Uterus (tissue), 3 donors: ENCODE measurements at regions not wholly inside any gene's neighbourhood (a gene's known extent, or its start where the extent isn't known, plus 50 kb on each side); places are given as distances from the start of the nearest gene placed in this dataset.
"Not testable (repeated sequence)": the region's sequence is repeated elsewhere in the genome, so short reads cannot be mapped to it uniquely, and the experiment has no call there.

ENCODE experiments used
- DNase-seq, 2 donors: peaks; one replicate each; pipeline ENCODE4 v3.0.0-alpha.2; 2019 to 2020
- H3K27ac ChIP-seq, 2 donors: fragments of 200-600 bp; sonication (generic); 1 replicate in 1 of 2; 2 replicates in 1 of 2; pipeline ENCODE4 v1.5.1; 2016 to 2018
- H3K27me3 ChIP-seq, 2 donors: fragments of 200-600 bp; sonication (generic); one replicate each; pipeline ENCODE4 v1.5.1; 2018 to 2019; ENCODE audit warnings: control low read depth in 1 of 2
- H3K36me3 ChIP-seq, 2 donors: fragments of 200-600 bp; sonication (generic); one replicate each; pipeline ENCODE4 v1.5.1; 2019; ENCODE audit warnings: control low read depth in 1 of 2
- H3K4me1 ChIP-seq, 2 donors: fragments of 200-600 bp; sonication (generic); one replicate each; pipeline ENCODE4 v1.5.1; 2018 to 2019; ENCODE audit warnings: control low read depth in 1 of 2
- H3K4me3 ChIP-seq, 2 donors: fragments of 200-600 bp; sonication (generic); 1 replicate in 1 of 2; 2 replicates in 1 of 2; pipeline ENCODE4 v1.5.1; 2018 to 2019; ENCODE audit warnings: mild to moderate bottlenecking in 1 of 2
- H3K9me3 ChIP-seq, 2 donors: fragments of 200-600 bp; sonication (generic); one replicate each; pipeline ENCODE4 v1.5.1; 2019; ENCODE audit warnings: control low read depth in 1 of 2
- POLR2A ChIP-seq, 2 donors: fragments of 450-650 bp; IDR thresholded peaks; one replicate each; pipeline ENCODE4 v1.6.1; 2016; ENCODE audit warnings: antibody characterized with exemption in 2 of 2, mild to moderate bottlenecking in 1 of 2, moderate library complexity in 1 of 2
- intact Hi-C: fragments of 100-400 bp; cut with DNase I; formaldehyde crosslinking; loops from one replicate; pipeline ENCODE4 v1.15.1; 2023; ENCODE audit warnings: low total_unique reads
- TF ChIP-seq, protein P1 (sequence below), 4 experiments: fragments of 200-600 bp in 2 of 4; fragments of 450-650 bp in 2 of 4; sonication (generic) in 2 of 4; IDR thresholded peaks; one replicate each; pipeline ENCODE4 v1.5.1; 2016 to 2019; ENCODE audit warnings: antibody characterized with exemption in 4 of 4, mild to moderate bottlenecking in 2 of 4, moderate library complexity in 1 of 4
- donor health status: DM: yes; HTN: yes; CAD: no.

DNA sequence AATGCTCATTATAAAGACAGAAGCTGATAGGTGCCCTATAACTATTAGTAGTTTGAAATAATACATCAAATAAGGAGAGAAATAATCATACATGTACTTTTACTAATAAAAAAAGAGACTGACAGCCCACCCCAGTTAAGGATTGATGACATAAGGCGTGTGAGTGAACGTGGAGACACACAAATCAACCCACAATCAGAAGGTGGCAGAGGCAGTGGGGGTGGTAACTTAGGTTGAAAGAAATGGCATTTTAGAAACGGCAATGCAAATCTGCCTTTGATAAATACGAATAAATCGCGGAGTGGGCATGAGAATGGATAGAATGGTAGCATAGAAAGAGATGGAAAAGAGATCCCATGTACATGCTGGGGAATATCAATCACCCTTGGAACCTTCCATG lies 256.2 kb upstream of the ATP10A start:
- H3K27ac ChIP-seq, result no peak overlapping the region
- intact Hi-C loops, result no loop called here

DNA sequence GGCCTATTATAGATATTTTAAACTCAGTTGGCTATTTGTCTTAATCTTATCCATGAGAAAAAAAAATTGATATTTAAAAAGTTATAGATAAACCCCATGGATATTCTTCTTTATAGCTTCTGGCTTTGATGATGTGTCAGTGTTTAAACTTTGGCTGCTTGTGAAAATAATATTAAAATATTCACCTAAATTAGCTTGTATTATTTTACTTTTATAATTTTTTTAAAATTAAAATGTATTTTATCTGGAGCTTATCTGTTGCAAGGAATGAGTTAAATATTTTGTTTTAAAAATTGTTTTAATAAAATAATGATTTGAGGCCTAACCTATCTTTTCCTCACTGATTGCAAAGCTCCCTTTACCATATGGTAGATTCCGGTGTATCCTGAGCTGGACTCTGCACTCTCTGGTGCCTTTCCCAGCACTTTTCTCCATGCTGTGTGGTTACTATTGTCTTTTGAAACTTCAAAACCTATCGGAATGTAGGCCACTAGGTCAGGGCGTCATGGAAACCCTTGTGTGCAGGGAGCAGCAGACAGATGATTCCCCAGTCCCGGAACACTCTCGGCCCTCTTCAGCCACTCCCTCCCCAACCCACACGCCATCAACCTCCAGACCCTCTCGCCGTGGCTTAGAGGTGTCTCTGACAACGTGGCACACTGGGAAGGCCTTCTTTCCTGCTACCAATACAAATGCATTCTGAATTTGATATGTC lies 252.3 kb upstream of the ATP10A start:
- Histone ChIP-seq H3K27ac (no peak overlapping the region), H3K9me3 (no peaks in the 10 kb centered on the region), H3K4me1 (no peaks in the 10 kb centered on the region), H3K4me3 (no peak overlapping the region), H3K36me3 (no peaks in the 10 kb centered on the region), H3K27me3 (no peaks in the 10 kb centered on the region)
- intact Hi-C loops, result no loop called here
- TF ChIP-seq, protein P1, sequence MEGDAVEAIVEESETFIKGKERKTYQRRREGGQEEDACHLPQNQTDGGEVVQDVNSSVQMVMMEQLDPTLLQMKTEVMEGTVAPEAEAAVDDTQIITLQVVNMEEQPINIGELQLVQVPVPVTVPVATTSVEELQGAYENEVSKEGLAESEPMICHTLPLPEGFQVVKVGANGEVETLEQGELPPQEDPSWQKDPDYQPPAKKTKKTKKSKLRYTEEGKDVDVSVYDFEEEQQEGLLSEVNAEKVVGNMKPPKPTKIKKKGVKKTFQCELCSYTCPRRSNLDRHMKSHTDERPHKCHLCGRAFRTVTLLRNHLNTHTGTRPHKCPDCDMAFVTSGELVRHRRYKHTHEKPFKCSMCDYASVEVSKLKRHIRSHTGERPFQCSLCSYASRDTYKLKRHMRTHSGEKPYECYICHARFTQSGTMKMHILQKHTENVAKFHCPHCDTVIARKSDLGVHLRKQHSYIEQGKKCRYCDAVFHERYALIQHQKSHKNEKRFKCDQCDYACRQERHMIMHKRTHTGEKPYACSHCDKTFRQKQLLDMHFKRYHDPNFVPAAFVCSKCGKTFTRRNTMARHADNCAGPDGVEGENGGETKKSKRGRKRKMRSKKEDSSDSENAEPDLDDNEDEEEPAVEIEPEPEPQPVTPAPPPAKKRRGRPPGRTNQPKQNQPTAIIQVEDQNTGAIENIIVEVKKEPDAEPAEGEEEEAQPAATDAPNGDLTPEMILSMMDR (IDR thresholded peaks at IDR 0.05), result no peak
- TF ChIP-seq POLR2A (IDR thresholded peaks at IDR 0.05), result no peak
- no peak for DNase-seq

More for the DNA sequence above, 256.2 kb upstream of the ATP10A start:
- Histone ChIP-seq H3K4me3 (no peak overlapping the region), H3K9me3 (no peaks in the 10 kb centered on the region), H3K27me3 (no peaks in the 10 kb centered on the region), H3K36me3 (no peaks in the 10 kb centered on the region), H3K4me1 (no peaks in the 10 kb centered on the region)
- TF ChIP-seq, protein P1 (IDR thresholded peaks at IDR 0.05), result no peak
- TF ChIP-seq POLR2A (IDR thresholded peaks at IDR 0.05), result no peak
- DNase-seq, result no peak

DNA sequence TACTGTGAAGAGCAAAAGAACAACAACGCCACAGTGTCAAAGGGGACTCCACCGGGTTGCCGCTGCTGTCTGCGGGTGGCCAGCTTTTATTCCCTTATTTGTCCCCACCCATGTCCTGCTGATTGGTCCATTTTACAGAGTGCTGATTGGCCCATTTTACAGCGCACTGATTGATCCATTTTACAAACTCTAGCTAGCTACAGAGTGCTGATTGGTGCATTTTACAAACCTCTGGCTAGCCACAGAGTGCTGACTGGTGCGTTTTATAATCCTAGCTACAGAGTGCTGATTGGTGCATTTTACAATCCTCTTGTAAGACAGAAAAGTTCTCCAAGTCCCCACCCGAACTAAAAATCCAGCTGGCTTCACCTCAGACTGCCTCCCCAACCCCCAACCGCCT lies 251.0 kb upstream of the ATP10A start:
- intact Hi-C loops, H3K9me3 ChIP-seq, DNase-seq, H3K36me3 ChIP-seq, H3K4me1 ChIP-seq, H3K4me3 ChIP-seq, H3K27ac ChIP-seq, H3K27me3 ChIP-seq: not testable (repeated sequence)

DNA sequence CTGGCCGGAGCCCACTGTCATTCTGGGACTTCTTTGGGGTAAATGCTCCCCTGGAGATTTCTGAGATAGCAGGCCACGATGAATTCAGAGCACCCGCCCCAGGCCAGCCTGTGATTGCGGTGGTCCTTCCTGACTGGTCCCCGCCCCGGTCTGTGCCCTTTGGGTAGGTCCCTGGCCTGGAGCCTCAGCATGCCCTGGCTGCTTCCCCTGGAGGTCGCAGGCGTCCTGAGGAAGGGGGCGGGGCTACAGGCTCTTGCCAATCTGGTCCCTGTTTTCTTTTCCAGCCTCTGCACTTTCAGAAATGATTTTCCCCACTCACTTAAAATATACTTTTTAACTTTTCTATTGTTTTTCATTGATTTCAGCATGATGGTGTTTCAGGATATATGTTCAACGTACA lies 250.2 kb upstream of the ATP10A start:
- H3K4me1 ChIP-seq, result no peaks in the 10 kb centered on the region
- no peak overlapping the region for H3K4me3 ChIP-seq
- intact Hi-C loops, result no loop called here
- no peaks in the 10 kb centered on the region for H3K27me3 ChIP-seq
- H3K27ac ChIP-seq, result no peak overlapping the region
- H3K9me3 ChIP-seq, result no peaks in the 10 kb centered on the region
- no peak for TF ChIP-seq POLR2A (IDR thresholded peaks at IDR 0.05)
- TF ChIP-seq, protein P1 (IDR thresholded peaks at IDR 0.05), result no peak
- no peaks in the 10 kb centered on the region for H3K36me3 ChIP-seq
- no peak for DNase-seq

DNA sequence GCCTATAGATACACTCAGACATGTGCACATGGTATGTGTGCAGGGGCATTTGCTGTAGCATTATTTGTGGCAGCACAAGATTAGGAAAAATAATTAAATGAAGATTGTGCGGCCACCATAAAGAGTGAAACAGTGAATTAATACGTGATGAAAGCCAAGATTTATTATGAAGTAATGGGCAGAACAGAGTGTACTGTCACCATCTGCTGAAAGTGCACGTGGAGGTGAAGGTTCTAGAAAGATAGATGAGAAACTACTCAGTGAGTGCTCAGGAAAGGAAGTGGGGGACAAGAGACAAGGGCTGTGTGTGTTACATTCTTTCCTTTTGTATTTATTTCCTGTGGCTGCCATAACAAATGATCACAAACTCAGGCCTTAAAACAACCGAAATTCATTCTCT lies 246.1 kb upstream of the ATP10A start:
- Histone ChIP-seq H3K4me1 (no peaks in the 10 kb centered on the region), H3K27ac (no peak overlapping the region), H3K9me3 (no peaks in the 10 kb centered on the region), H3K4me3 (no peak overlapping the region), H3K36me3 (no peaks in the 10 kb centered on the region), H3K27me3 (no peaks in the 10 kb centered on the region)
- intact Hi-C loops, result no loop called here
- no peak for DNase-seq
- TF ChIP-seq, protein P1 (IDR thresholded peaks at IDR 0.05), result no peak
- no peak for TF ChIP-seq POLR2A (IDR thresholded peaks at IDR 0.05)

DNA sequence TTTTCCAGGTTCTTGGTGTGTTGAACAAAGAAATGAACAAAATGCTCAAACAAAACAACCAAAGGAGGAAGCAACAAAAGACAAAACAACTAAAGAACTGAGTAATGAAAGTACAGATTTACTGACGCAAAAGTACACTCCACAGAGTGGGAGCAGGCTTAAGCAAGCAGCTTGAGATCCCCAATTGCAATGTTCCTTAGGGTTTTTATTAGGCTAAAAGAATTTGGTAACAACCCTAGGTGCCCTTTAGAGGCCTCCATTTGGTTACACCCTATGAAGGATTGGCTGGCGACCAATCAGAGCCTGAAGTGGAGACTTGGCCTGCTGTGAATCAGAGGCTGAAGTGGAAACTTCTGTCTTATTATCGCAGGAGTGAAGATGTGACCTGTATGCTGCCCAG lies 243.4 kb upstream of the ATP10A start:
- no peak overlapping the region for H3K4me3 ChIP-seq
- H3K27ac ChIP-seq, result no peak overlapping the region
- H3K9me3 ChIP-seq, result no peaks in the 10 kb centered on the region
- intact Hi-C loops, result no loop called here
- H3K36me3 ChIP-seq, result no peaks in the 10 kb centered on the region
- TF ChIP-seq, protein P1 (IDR thresholded peaks at IDR 0.05), result no peak
- no peak for TF ChIP-seq POLR2A (IDR thresholded peaks at IDR 0.05)
- no peaks in the 10 kb centered on the region for H3K4me1 ChIP-seq
- no peak for DNase-seq
- H3K27me3 ChIP-seq, result no peaks in the 10 kb centered on the region
